ENCODE measurements at regions not wholly inside any gene's neighbourhood (a gene's known extent, or its start where the extent isn't known, plus 50 kb on each side); places are given as distances from the start of the nearest gene placed in this dataset.

GRCh38 chr3:178109691-178110090, 426.5 kb upstream of the KCNMB2 start:
- Histone ChIP-seq H3K27me3 (ENCODE audit: control insufficient read depth in 2 of 2, insufficient read depth in 2 of 2, low read length in 2 of 2) (no peaks in the 10 kb centered on the region), H3K4me1 (ENCODE audit: control insufficient read depth, extremely low read depth, insufficient read depth, low read length) (no peaks in the 10 kb centered on the region), H3K27ac (ENCODE audit: insufficient read depth, low read depth, low read length) (no peak overlapping the region), H3K9ac (replicated peaks; ENCODE audit: extremely low read depth, insufficient read depth, low read length) (no peak overlapping the region), H3K4me2 (ENCODE audit: insufficient read depth, low read length) (no peak overlapping the region), H3K9me3 (replicated peaks; ENCODE audit: control insufficient read depth, insufficient read depth, low read length) (no peaks in the 10 kb centered on the region), H2AFZ (ENCODE audit: low read depth, low read length) (no peak overlapping the region), H3K4me3 (replicated peaks in 1 of 3; ENCODE audit: insufficient read depth in 1 of 3, low read depth in 1 of 3, low read length in 3 of 3) (no peak overlapping the region), H3K36me3 (ENCODE audit: control insufficient read depth in 2 of 2, extremely low read depth in 1 of 2, insufficient read depth in 2 of 2, low read length in 2 of 2) (no peaks in the 10 kb centered on the region), H3K79me2 (ENCODE audit: control insufficient read depth, insufficient read depth, low read length) (no peaks in the 10 kb centered on the region), H4K20me1 (replicated peaks; ENCODE audit: control insufficient read depth, extremely low read depth, insufficient read depth, low read length) (no peaks in the 10 kb centered on the region), H3K9me1 (replicated peaks; ENCODE audit: control insufficient read depth, extremely low read depth, insufficient read depth, low read length) (no peaks in the 10 kb centered on the region)
- intact Hi-C loops (cut with micrococcal nuclease), result no loop called here
- ChIA-PET POLR2A (no interaction called here), CTCF (interaction anchor here (0.8 to 1.0 kb wide), 2 partner anchors 19 to 25 kb away, joined by 3 read pairs; no protein-coding TSS in a partner anchor)
- no peak for DNase-seq (ENCODE audit: low read depth, low spot score)
- TF ChIP-seq GATA2 (IDR thresholded peaks at IDR 0.05; ENCODE audit: insufficient read depth, insufficient read length, low read depth, low read length) (no peak), POLR2A (IDR thresholded peaks at IDR 0.05; ENCODE audit: low read depth, low read length) (no peak), JUN (IDR thresholded peaks at IDR 0.05; ENCODE audit: borderline replicate concordance, insufficient read depth, insufficient read length, low read depth) (no peak), MYC (IDR thresholded peaks at IDR 0.05; ENCODE audit: low read depth, low read length) (no peak), EZH2 (IDR thresholded peaks at IDR 0.05; ENCODE audit: borderline replicate concordance, low read depth, low read length, severe bottlenecking) (no peak), MAX (IDR thresholded peaks at IDR 0.05; ENCODE audit: insufficient read depth, insufficient read length) (no peak), POLR2AphosphoS5 (IDR thresholded peaks at IDR 0.05; ENCODE audit: insufficient read depth, low read depth, low read length) (no peak), FOS (IDR thresholded peaks at IDR 0.05; ENCODE audit: borderline replicate concordance, insufficient read depth, low read length) (no peak)
- TF ChIP-seq, protein P1, sequence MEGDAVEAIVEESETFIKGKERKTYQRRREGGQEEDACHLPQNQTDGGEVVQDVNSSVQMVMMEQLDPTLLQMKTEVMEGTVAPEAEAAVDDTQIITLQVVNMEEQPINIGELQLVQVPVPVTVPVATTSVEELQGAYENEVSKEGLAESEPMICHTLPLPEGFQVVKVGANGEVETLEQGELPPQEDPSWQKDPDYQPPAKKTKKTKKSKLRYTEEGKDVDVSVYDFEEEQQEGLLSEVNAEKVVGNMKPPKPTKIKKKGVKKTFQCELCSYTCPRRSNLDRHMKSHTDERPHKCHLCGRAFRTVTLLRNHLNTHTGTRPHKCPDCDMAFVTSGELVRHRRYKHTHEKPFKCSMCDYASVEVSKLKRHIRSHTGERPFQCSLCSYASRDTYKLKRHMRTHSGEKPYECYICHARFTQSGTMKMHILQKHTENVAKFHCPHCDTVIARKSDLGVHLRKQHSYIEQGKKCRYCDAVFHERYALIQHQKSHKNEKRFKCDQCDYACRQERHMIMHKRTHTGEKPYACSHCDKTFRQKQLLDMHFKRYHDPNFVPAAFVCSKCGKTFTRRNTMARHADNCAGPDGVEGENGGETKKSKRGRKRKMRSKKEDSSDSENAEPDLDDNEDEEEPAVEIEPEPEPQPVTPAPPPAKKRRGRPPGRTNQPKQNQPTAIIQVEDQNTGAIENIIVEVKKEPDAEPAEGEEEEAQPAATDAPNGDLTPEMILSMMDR (IDR thresholded peaks at IDR 0.05; ENCODE audit: extremely low read depth in 1 of 2, insufficient read depth in 1 of 2, low read depth in 1 of 2, low read length in 2 of 2), result no peak
- no peak for FAIRE-seq
- BruUV-seq (replicated peaks), result no TSS peak
- dilution Hi-C loops (cut with MboI; ENCODE audit: extremely low pct_ligation_motif_present, low sequenced_read_pairs), result no loop called here
